ACC112 (cell line): ENCODE measurements at regions not wholly inside any gene's neighbourhood (a gene's known extent, or its start where the extent isn't known, plus 50 kb on each side); places are given as distances from the start of the nearest gene placed in this dataset.
"Not testable (repeated sequence)": the region's sequence is repeated elsewhere in the genome, so short reads cannot be mapped to it uniquely, and the experiment has no call there.

ENCODE experiments used
- H2AFZ ChIP-seq: fragments of 200-600 bp; sonication (generic); one replicate; pipeline ENCODE4 v1.6.0; 2017; ENCODE audit warnings: antibody characterized with exemption, low read length; ENCODE audit not compliant: unreplicated experiment
- H3K27ac ChIP-seq: fragments of 200-600 bp; sonication (generic); 2 replicates; pipeline ENCODE4 v1.5.1; 2014; ENCODE audit warnings: low read depth, mild to moderate bottlenecking, antibody characterized with exemption, low read length, moderate library complexity
- H3K27me3 ChIP-seq: fragments of 200-600 bp; sonication (generic); 2 replicates; pipeline ENCODE4 v1.6.1; 2014; ENCODE audit warnings: mild to moderate bottlenecking, antibody characterized with exemption, low read length, moderate library complexity, mixed read lengths; ENCODE audit not compliant: insufficient read depth
- H3K36me3 ChIP-seq: fragments of 200-600 bp; sonication (generic); 2 replicates; pipeline ENCODE4 v1.6.1; 2016; ENCODE audit warnings: mild to moderate bottlenecking, antibody characterized with exemption, low read length, moderate library complexity, mixed read lengths; ENCODE audit not compliant: insufficient read depth
- H3K4me1 ChIP-seq: fragments of 200-600 bp; sonication (generic); one replicate; pipeline ENCODE4 v1.6.1; 2016; ENCODE audit warnings: low read length, mixed read lengths; ENCODE audit not compliant: insufficient read depth, unreplicated experiment, control insufficient read depth
- H3K4me3 ChIP-seq: fragments of 200-600 bp; sonication (generic); 2 replicates; pipeline ENCODE4 v1.5.1; 2014; ENCODE audit warnings: mild to moderate bottlenecking, low read depth, low read length
- H3K79me2 ChIP-seq: fragments of 200-600 bp; sonication (generic); one replicate; pipeline ENCODE4 v1.6.0; 2016; ENCODE audit warnings: low read length; ENCODE audit not compliant: control insufficient read depth, unreplicated experiment, insufficient read depth

DNA sequence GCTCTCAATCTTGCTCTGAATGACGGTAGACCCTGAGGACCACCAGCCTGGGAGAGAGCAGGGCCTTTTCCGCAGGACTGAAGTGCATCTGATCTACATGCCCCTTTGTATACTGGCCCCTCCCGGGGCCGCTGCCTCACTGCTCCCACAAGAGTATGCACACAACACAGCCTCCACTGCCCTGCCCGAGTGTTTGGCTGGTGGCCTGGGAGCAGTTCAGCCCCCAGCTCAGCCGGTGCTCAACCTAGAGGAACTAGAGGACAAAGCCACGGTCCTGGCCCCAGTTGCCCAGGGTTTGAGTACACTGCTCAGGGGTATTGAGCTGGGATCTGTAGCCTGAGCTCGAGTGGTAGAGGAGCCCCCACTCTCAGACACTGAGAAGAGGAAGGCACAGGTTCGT is 118.9 kb upstream of the CAB39 start:
- no peak overlapping the region for H2AFZ ChIP-seq
- no peaks in the 10 kb centered on the region for H3K36me3 ChIP-seq
- no peak overlapping the region for H3K27ac ChIP-seq
- H3K79me2 ChIP-seq, result no peaks in the 10 kb centered on the region
- no peaks in the 10 kb centered on the region for H3K27me3 ChIP-seq
- no peaks in the 10 kb centered on the region for H3K4me1 ChIP-seq
- H3K4me3 ChIP-seq, result no peak overlapping the region

DNA sequence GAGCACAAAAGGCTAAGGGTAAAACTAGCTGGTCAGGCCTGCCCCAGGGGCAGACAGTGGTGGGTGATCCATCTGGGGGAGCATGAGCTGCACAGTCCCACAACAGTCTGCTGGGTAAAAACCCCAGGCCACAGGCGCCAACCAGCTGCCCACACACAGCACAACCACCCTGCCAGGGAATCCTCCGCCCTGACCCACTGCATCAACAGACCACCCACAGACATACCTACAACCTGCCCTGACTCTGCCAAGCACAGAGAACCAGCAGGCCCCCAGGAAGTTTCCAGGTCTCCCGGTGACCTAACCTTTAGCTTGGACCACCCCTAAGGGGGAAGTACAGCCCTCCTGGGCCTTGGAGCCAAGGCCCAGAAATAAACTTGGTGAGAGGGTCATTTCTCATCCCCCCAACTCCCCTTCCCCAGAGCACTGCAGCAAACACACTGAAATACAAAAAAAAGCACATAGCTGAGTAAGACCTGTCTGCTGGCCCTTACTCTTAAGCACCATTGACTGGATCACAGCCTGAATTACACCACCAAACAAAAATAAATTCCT is 118.3 kb upstream of the CAB39 start:
- no peaks in the 10 kb centered on the region for H3K4me1 ChIP-seq
- H2AFZ ChIP-seq, result no peak overlapping the region
- no peaks in the 10 kb centered on the region for H3K79me2 ChIP-seq
- no peak overlapping the region for H3K27ac ChIP-seq
- H3K36me3 ChIP-seq, result no peaks in the 10 kb centered on the region
- H3K4me3 ChIP-seq, result no peak overlapping the region
- no peaks in the 10 kb centered on the region for H3K27me3 ChIP-seq

DNA sequence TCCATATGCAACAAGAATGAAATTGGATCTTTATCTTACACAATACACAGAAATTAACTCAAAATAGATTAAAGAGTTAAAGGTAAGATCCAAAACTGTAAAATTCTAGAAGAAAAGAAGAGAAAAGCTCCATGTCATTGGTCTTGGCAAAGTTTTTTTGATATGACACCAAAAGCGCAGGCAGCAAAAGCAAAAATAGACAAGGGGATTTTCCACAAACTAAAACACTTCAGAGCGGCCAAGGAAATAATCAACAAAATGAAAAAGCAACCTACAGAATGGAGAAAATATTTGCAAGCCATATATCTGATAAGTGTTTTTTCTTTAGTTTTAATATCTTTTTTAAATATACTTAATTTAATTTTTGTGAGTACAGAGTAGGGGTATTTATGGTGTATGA is 112.8 kb upstream of the CAB39 start:
- Histone ChIP-seq H2AFZ (no peak overlapping the region), H3K27me3 (no peaks in the 10 kb centered on the region), H3K27ac (no peak overlapping the region), H3K4me3 (no peak overlapping the region), H3K4me1 (no peaks in the 10 kb centered on the region), H3K36me3 (no peaks in the 10 kb centered on the region), H3K79me2 (no peaks in the 10 kb centered on the region)

DNA sequence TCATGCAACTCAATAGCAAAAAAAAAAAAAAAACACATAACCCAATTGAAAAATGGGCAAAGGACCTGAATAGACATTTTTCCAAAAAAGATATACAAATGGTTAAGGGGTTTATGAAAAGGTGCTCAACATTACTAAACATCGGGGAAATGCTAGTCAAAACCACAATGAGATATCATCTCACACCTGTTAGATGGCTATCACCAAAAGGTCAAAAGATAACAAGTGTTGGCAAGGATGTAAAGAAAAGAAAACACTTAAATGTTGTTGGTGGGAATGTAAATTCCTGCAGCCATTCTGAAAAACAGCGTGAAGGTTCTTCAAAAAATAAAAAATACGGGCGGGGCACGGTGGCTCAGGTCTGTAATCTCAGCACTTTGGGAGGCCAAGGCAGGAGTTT is 112.4 kb upstream of the CAB39 start:
- no peaks in the 10 kb centered on the region for H3K36me3 ChIP-seq
- no peaks in the 10 kb centered on the region for H3K79me2 ChIP-seq
- H3K27ac ChIP-seq, result no peak overlapping the region
- H3K27me3 ChIP-seq, result no peaks in the 10 kb centered on the region
- no peak overlapping the region for H3K4me3 ChIP-seq
- H2AFZ ChIP-seq, result no peak overlapping the region
- no peaks in the 10 kb centered on the region for H3K4me1 ChIP-seq

DNA sequence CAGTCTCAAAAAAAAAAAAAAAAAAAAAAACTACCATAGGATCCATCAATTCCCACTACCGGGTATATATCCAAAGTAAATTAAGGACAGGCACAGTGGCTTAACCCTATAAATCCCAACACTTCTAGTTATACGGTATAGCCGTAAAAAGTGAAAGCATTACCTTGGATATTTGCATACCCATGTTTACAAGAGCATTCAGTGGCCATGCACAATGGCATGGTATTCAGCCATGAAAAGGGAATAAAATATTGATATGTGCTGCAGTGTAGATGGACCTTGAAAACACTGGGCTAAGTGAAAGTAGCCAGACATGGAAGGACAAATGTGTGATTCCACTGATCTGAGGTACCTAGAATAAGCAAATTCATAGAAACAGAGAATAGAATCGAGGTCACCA is 111.8 kb upstream of the CAB39 start:
- no peaks in the 10 kb centered on the region for H3K79me2 ChIP-seq
- no peak overlapping the region for H3K4me3 ChIP-seq
- H3K27ac ChIP-seq, result no peak overlapping the region
- H3K4me1 ChIP-seq, result no peaks in the 10 kb centered on the region
- no peaks in the 10 kb centered on the region for H3K36me3 ChIP-seq
- no peak overlapping the region for H2AFZ ChIP-seq
- H3K27me3 ChIP-seq, result no peaks in the 10 kb centered on the region

DNA sequence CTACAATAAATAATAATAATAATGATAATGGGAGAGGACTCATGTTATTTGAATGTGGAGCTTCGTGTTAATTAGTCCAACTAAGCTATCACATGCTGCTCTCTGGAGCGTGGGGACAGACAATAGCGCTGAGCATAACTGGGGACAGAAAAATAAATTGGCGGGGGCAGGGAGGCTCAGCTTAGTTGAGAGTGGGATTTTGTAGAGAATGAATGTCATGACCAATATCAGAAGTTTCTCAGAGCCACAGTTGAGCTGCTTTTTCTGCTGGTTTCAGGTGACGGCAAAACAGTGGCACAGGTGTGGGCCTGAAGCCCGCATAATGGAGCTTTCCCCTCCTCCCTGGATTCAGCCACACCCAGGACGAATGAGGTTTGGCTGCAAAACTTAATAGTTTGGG is 111.1 kb upstream of the CAB39 start:
- no peaks in the 10 kb centered on the region for H3K4me1 ChIP-seq
- H3K27ac ChIP-seq, result no peak overlapping the region
- no peaks in the 10 kb centered on the region for H3K27me3 ChIP-seq

DNA sequence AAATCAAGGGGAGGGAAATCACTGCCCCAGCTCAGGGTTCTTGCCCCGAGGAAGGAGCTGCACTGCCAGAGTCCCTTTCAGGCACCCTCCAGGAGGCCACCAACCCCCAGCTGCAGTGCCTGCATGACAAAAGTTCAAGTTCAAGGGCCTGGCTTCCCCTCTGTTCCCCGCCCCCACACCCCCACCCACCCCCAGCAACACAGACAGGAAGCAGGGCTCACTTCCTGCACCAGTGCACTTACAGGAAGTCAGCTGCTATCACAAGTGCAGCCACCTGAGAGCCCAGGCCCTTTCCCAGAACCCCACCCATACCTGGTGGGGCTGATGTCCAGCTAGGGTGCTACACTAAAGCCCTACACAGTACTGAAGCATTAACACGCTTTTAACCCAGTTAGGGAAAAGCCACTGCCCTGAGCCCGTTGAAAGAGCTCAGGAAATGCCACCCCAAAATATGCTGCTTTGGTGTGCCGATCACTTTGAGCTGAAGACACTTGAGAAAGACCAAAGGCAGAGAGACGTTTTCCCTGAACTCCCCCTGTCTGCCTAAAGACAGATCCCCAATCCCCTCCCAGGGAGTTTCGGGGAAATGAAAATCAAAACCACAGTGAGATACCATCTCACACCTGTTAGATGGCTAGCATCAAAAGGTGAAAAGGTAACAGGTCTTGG is 109.9 kb upstream of the CAB39 start:
- Histone ChIP-seq H3K27ac (no peak overlapping the region), H3K4me3 (no peak overlapping the region), H3K36me3 (no peaks in the 10 kb centered on the region)

More for the DNA sequence above, 111.1 kb upstream of the CAB39 start:
- H3K4me3 ChIP-seq, result no peak overlapping the region
- H3K36me3 ChIP-seq, result no peaks in the 10 kb centered on the region
- no peaks in the 10 kb centered on the region for H3K79me2 ChIP-seq
- H2AFZ ChIP-seq, result no peak overlapping the region

DNA sequence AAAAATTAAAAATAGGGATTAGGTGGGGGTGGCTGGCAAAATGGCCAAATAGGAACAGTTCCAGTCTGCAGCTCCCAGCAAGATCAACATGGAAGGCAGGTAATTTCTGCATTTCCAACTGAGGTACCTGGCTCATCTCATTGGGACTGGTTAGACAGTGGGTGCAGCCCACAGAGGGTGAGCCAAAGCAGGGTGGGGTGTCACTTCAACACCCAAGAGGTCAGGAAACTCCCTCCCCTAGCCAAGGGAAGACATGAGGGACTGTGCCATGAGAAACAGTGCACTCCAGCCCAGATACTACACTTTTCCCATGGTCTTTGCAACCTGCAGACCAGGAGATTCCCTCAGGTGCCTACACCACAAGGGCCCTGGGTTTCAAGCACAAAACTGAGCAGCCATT is 109.3 kb upstream of the CAB39 start:
- not testable (repeated sequence) for H3K27ac ChIP-seq, H2AFZ ChIP-seq, H3K36me3 ChIP-seq, H3K79me2 ChIP-seq, H3K4me1 ChIP-seq, H3K4me3 ChIP-seq, H3K27me3 ChIP-seq

More for the DNA sequence above, 109.9 kb upstream of the CAB39 start:
- Histone ChIP-seq H3K4me1 (no peaks in the 10 kb centered on the region), H3K27me3 (no peaks in the 10 kb centered on the region), H3K79me2 (no peaks in the 10 kb centered on the region), H2AFZ (no peak overlapping the region)

DNA sequence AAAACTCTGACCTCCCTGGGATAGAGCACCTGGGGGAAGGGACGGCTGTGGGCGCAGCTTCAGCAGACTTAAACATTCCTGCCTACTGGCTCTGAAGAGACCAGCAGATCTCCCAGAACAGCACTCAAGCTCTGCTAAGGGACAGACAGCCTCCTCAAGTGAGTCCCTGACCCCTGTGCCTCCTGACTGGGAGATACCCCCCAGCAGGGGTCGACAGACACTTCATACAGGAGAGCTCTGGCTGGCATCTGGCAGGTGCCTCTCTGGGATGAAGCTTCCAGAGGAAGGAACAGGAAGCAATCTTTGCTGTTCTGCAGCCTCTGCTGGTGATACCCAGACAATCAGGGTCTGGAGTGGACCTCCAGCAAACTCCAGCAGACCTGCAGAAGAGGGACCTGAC is 108.5 kb upstream of the CAB39 start:
- not testable (repeated sequence) for H3K4me3 ChIP-seq, H3K79me2 ChIP-seq, H2AFZ ChIP-seq, H3K27me3 ChIP-seq, H3K27ac ChIP-seq, H3K36me3 ChIP-seq, H3K4me1 ChIP-seq

DNA sequence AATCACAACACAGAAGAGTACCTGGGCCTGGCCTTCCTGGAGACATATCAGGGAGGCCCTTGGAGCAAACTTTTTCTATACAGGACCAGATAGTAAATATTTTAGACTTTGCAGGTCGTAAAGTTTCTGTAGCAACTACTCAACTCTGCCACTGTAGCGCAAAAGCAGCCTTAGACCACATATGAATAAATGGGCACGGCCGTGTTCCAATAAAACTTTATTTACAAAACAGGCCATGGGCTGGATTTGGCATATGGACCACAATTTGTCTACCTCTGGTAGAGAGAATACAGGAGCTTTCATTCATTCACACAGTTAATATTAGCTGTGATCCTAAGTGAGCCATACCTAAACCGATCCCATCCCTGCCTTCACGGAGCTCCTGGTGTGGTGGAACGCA is 98.6 kb upstream of the CAB39 start:
- H3K4me3 ChIP-seq, result no peak overlapping the region
- no peak overlapping the region for H2AFZ ChIP-seq

DNA sequence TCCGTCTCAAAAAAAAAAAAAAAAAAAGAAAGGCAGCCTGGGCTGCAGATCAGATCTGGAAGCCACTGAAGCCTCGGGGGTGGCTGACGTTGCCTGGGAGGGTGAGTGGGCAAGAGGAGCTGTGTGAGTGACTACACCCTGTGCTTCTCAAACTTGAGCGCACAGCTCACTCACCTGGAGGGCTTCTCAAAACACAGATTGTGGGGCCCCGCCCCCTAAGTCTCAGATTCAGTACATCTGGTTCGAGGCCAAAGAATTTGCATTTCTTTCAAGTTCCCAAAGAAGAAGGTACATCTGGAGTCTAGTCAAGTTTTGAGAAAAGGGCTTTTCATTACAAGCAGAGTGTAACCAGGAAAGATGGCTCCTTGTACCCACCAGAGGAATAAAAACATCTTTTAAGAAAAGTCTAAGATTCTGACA is 97.7 kb upstream of the CAB39 start:
- no peaks in the 10 kb centered on the region for H3K36me3 ChIP-seq
- H3K27ac ChIP-seq, result no peak overlapping the region
- no peaks in the 10 kb centered on the region for H3K27me3 ChIP-seq
- H2AFZ ChIP-seq, result peak overlapping the region; percentile 0
- H3K4me3 ChIP-seq, result no peak overlapping the region
- peaks cover 20% of the 10 kb centered on the region for H3K4me1 ChIP-seq
- H3K79me2 ChIP-seq, result no peaks in the 10 kb centered on the region

More for the DNA sequence above, 98.6 kb upstream of the CAB39 start:
- Histone ChIP-seq H3K4me1 (peaks cover 20% of the 10 kb centered on the region), H3K27ac (no peak overlapping the region), H3K79me2 (no peaks in the 10 kb centered on the region), H3K27me3 (no peaks in the 10 kb centered on the region), H3K36me3 (no peaks in the 10 kb centered on the region)
